RWPE1 (cell line): ENCODE measurements at regions not wholly inside any gene's neighbourhood (a gene's known extent, or its start where the extent isn't known, plus 50 kb on each side); places are given as distances from the start of the nearest gene placed in this dataset.

Experiments
- CTCF ChIA-PET: fragments of 350-600 bp; sonication (Branson Sonifier 250); formaldehyde crosslinking; extraction: SDS; loops from one replicate; lab custom pipeline; 2021; lab: Yijun Ruan, JAX
- POLR2A ChIA-PET: fragments of 400-600 bp; formaldehyde crosslinking; extraction: SDS; loops from one replicate; lab custom pipeline; 2020; ENCODE audit warnings: antibody characterized with exemption; ENCODE audit not compliant: low non-redundant PET; lab: Yijun Ruan, JAX
- DNase-seq: peaks from one replicate; pipeline ENCODE4 v3.0.0; 2012; ENCODE audit warnings: low spot score
- H3K27ac ChIP-seq: fragments of 450-650 bp; 2 replicates; pipeline ENCODE4 v1.5.1; 2017
- TF ChIP-seq, protein P1 (sequence below): fragments of 450-650 bp; conservative IDR thresholded peaks from 2 replicates; pipeline ENCODE4 v1.5.1; 2017; ENCODE audit warnings: low read depth, mild to moderate bottlenecking

DNA sequence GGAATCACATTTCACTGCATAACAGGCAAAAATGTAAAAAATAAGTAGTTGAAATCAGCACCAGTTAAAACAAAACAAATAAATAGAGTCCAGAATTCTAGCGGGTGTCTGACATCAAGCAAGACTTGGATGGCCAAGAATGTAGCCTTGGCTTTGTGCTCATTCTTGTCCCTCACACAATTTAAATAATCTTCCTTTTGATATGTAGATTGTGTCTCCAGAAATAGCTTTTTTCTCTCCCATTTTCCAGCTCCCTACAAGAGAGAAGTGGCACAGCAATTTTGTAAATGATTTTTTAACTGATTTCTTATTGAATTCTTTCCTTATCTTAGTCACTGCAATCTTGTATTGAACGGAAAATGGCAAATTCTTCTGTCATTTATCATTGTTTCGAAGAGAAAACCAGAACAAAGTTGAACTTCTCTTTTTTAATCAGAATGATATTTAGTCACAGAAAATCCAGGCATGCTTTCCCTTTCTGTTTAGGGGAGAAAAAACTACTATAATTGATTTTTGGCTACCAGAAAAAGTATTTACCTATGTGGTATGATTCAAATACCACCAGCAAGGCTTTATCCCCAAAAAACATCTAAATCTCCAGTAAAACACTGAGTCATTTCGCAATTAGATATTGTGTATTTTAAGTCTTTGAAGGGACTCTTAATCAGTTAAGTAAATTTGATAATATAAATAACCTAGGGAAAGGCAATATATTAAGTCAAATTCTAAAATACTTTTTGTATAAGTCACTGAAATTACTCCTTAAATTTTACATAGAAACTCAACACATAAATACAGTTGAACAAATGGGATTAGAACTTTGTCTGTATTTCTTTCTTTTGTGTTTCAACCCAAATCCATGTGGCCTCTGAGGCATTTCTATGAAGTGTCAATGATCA is 481.7 kb downstream of the GBE1 start:
- DNase-seq: no peak
- TF ChIP-seq, protein P1, sequence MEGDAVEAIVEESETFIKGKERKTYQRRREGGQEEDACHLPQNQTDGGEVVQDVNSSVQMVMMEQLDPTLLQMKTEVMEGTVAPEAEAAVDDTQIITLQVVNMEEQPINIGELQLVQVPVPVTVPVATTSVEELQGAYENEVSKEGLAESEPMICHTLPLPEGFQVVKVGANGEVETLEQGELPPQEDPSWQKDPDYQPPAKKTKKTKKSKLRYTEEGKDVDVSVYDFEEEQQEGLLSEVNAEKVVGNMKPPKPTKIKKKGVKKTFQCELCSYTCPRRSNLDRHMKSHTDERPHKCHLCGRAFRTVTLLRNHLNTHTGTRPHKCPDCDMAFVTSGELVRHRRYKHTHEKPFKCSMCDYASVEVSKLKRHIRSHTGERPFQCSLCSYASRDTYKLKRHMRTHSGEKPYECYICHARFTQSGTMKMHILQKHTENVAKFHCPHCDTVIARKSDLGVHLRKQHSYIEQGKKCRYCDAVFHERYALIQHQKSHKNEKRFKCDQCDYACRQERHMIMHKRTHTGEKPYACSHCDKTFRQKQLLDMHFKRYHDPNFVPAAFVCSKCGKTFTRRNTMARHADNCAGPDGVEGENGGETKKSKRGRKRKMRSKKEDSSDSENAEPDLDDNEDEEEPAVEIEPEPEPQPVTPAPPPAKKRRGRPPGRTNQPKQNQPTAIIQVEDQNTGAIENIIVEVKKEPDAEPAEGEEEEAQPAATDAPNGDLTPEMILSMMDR: no peak
- H3K27ac ChIP-seq: no peak overlapping the region
- POLR2A ChIA-PET: no interaction called here
- CTCF ChIA-PET: no interaction called here

DNA sequence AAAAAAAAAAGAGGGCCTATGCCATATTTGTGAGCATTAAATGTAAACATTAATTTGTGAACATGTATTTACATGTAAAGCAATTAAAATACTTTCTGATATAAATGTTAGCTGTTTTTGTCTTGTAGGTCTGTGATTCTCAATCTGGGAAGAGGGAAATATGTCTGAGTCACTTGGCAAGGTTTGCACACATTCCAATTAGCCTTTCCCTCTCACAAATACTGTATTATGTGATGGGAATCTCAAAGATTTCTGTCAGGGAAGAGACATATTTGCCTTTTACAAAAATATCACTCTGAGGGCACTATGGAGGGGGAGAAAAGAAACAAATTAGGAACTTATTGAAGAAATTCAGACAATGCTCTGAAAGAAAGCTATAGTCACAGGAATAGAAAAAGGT is 483.6 kb downstream of the GBE1 start:
- POLR2A ChIA-PET: no interaction called here
- CTCF ChIA-PET: no interaction called here
- DNase-seq: no peak
- H3K27ac ChIP-seq: no peak overlapping the region
- TF ChIP-seq, protein P1: no peak

DNA sequence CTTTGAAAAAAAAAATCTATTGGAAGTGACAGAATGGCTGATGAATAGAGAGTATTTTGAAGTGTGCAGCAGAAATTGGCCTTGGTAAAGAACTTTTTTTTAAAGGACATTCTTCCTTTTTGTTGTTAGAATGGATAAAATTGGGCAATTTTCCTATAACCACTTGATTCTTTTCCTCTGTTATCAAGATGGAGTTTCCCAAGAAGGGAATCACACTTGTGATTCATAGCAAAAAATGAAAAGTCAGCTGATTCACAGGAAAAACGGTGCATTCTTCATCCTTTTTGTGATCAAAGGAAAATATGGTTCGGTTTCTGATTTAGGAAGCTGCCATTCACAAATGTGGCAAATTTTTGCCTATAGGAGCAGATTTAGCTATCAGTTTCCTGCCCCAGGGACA is 486.8 kb downstream of the GBE1 start:
- no peak overlapping the region for H3K27ac ChIP-seq
- POLR2A ChIA-PET: no interaction called here
- TF ChIP-seq, protein P1: no peak
- no peak for DNase-seq
- CTCF ChIA-PET: interaction anchor here (0.6 kb wide), 1 partner anchor 1752 kb away, joined by 3 read pairs; no protein-coding TSS in a partner anchor

DNA sequence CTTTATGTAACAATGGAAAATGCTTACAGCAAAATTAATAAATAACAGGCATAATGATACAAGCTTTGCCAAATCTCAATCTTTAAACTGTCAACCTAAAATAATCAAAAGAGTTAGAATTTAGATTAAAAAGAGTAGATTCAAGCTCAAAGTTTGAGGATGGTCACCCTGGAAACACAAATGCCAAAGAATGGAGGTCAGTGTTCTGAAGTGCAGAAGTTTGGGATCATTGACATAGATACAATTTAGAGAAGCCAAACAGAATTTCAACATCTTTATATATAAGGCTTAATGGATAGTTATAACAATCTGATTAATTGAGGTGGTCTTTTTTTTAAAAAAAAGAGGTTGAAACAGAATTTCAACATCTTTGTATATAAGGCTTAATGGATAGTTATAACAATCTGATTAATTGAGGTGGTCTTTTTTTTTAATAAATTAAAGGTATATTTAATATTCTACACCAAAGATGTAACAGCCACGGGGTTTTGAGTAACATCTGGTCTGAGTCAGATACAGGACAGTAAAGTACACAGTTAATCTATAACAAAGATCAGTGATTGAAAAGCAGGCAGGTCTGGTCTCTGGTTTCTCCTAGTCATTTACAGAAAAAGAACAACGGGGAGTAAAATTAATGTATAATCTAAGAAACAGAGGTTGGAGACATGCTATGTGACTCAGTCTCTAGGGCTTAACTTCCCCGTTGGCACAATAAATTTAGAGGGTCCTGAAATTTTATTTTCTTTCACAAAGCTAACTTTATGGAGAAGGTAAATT is 490.7 kb downstream of the GBE1 start:
- H3K27ac ChIP-seq: no peak overlapping the region
- TF ChIP-seq, protein P1: no peak
- CTCF ChIA-PET: no interaction called here
- DNase-seq: no peak
- POLR2A ChIA-PET: no interaction called here

DNA sequence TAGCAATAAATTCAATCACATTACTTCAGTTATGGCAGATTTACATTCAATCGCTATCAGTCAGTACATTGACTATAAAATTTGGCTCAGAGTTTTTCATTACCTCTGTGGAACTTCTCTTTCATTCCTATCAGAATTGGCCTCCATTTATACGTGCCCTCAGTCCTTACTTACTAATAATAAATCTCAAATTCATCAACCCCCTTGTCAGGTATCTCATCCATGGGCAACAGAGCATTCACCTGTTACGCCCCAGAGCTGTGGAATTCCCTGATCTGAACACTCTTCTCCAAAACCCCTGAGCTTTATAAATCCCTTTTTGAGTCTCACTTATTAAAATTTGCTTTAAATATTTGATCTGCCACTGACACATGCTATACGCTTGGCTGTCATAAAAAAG is 492.9 kb downstream of the GBE1 start:
- TF ChIP-seq, protein P1: no peak
- ChIA-PET POLR2A (no interaction called here), CTCF (no interaction called here)
- no peak for DNase-seq
- H3K27ac ChIP-seq: no peak overlapping the region

DNA sequence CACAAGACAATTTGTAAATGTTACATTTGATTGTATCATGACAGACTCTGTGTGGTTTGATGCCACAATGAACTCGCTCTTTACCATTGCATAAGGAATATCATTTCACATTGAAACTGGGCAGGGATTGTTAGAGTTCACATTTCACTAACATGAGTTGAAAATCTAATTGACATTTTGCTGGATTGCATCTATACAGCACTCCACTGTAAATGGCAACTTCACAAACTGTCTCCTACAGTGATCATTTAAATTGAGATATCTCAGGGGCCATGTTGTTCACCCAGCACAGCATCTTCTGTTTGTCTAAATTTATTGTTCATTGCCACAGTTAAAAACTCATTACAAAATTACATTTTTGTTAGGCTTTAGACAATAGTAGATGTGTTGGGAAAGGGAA is 499.4 kb downstream of the GBE1 start:
- no peak for DNase-seq
- CTCF ChIA-PET: no interaction called here
- H3K27ac ChIP-seq: no peak overlapping the region
- POLR2A ChIA-PET: no interaction called here
- TF ChIP-seq, protein P1: no peak
